NT2/D1 (cell line): ENCODE measurements at regions not wholly inside any gene's neighbourhood (a gene's known extent, or its start where the extent isn't known, plus 50 kb on each side); places are given as distances from the start of the nearest gene placed in this dataset.

Experiments
- DNase-seq: peaks from one replicate; pipeline ENCODE4 v3.0.0-alpha.2; 2011; ENCODE audit warnings: low read depth, low spot score
- H3K27me3 ChIP-seq: 2 replicates; pipeline ENCODE4 v1.6.0; 2011; ENCODE audit warnings: mild to moderate bottlenecking; ENCODE audit not compliant: insufficient read length, insufficient read depth
- H3K36me3 ChIP-seq: 2 replicates; pipeline ENCODE4 v1.6.1; 2011; ENCODE audit warnings: mild to moderate bottlenecking, low read length, mixed read lengths; ENCODE audit not compliant: insufficient read depth, insufficient read length
- H3K4me1 ChIP-seq: 2 replicates; pipeline ENCODE4 v1.5.1; 2011; ENCODE audit not compliant: insufficient read depth, insufficient read length
- H3K4me3 ChIP-seq: 2 replicates; pipeline ENCODE4 v1.5.1; 2011; ENCODE audit warnings: low read depth; ENCODE audit not compliant: insufficient read length
- H3K9ac ChIP-seq: 2 replicates; pipeline ENCODE4 v1.6.0; 2011; ENCODE audit warnings: low read depth; ENCODE audit not compliant: insufficient read length
- H3K9me3 ChIP-seq: 2 replicates; pipeline ENCODE4 v1.5.1; 2011; ENCODE audit warnings: mild to moderate bottlenecking, low read length; ENCODE audit not compliant: insufficient read depth
- SUZ12 ChIP-seq: IDR thresholded peaks from 2 replicates; pipeline ENCODE4 v1.6.1; 2011; ENCODE audit not compliant: insufficient read length, insufficient read depth; ENCODE audit errors: extremely low read depth
- YY1 ChIP-seq: IDR thresholded peaks from 2 replicates; pipeline ENCODE4 v1.6.1; 2011; ENCODE audit not compliant: insufficient read length, insufficient read depth
- ZNF274 ChIP-seq: IDR thresholded peaks from 2 replicates; pipeline ENCODE4 v1.6.1; 2011; ENCODE audit warnings: mild to moderate bottlenecking, low read depth, low read length

DNA sequence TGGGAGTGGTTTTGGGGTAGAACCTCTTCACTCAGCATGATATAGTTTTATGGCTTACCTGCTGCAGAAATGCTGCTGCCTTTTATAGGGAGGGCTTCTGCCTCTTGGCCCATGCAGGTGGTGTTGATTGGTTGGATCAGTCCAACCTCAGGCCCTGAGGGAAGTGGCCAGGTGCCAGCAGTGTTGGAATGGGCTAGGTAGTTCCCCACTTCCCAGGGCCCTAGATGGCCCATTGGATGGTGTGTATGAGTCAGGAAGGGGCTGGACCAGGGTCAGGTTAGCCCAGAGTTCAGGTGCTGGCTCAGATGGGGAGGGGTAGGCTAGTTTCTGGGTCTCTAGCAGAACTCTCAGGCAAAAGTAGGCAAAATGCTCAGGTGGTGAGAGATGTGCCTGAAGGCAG, 455.5 kb downstream of the CCSER2 start:
- Histone ChIP-seq H3K4me3 (no peak overlapping the region), H3K36me3 (no peaks in the 10 kb centered on the region), H3K27me3 (no peaks in the 10 kb centered on the region), H3K9ac (no peak overlapping the region), H3K4me1 (no peaks in the 10 kb centered on the region), H3K9me3 (no peaks in the 10 kb centered on the region)
- no peak for TF ChIP-seq YY1
- no peak for TF ChIP-seq ZNF274
- no peak for TF ChIP-seq SUZ12
- DNase-seq, result no peak

GRCh38 chr10:84784749-84785148, 456.4 kb downstream of the CCSER2 start:
- Histone ChIP-seq H3K4me3 (no peak overlapping the region), H3K9ac (no peak overlapping the region), H3K36me3 (no peaks in the 10 kb centered on the region), H3K9me3 (no peaks in the 10 kb centered on the region), H3K4me1 (no peaks in the 10 kb centered on the region), H3K27me3 (no peaks in the 10 kb centered on the region)
- TF ChIP-seq ZNF274, result no peak
- no peak for DNase-seq

DNA sequence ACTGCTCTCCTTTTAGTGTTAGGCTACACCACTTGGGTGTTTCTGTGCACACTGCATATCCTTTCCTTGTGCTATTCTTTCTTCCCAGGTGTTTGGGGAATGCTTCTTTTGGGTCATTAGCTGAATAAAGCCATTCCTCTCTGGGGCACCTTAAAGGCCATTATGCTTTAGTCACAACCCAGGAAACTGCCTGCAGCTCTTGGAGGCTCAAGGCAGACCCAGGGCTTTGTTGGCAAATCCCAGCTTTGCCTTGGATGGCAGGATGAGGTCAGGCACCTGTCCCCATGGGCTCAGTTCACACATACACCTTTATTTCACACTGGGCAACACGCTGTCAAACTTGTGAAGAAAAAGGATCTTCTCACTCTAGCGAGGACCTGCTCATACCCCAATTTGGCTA, 460.6 kb downstream of the CCSER2 start:
- Histone ChIP-seq H3K9ac (no peak overlapping the region), H3K4me3 (no peak overlapping the region), H3K36me3 (no peaks in the 10 kb centered on the region), H3K4me1 (no peaks in the 10 kb centered on the region), H3K9me3 (no peaks in the 10 kb centered on the region), H3K27me3 (no peaks in the 10 kb centered on the region)
- TF ChIP-seq YY1 (no peak), SUZ12 (no peak), ZNF274 (no peak)
- no peak for DNase-seq

DNA sequence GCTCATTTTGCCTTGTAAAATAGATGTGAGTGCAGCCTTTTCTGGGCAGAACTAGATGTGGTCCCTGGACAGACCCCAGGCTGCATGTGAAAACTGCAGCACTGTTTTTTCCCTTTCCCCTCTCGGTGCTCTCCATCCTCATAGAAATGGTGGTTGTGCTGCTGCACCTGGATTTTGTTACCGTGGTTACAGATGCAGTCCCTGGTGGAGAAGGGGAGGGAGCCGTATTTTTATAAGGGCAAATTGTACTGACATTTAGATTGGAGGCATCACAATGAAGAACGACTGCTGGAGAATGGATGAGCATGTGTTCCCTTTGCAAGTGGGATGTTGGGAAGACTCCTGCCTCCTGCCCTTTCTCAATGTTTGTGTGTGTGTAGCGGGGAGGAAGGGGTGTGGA, 469.9 kb downstream of the CCSER2 start:
- no peak for DNase-seq
- no peak for TF ChIP-seq ZNF274
- TF ChIP-seq YY1, result no peak
- no peak for TF ChIP-seq SUZ12
- H3K4me1 ChIP-seq, result no peaks in the 10 kb centered on the region
- no peaks in the 10 kb centered on the region for H3K9me3 ChIP-seq
- no peak overlapping the region for H3K4me3 ChIP-seq
- H3K36me3 ChIP-seq, result no peaks in the 10 kb centered on the region
- H3K27me3 ChIP-seq, result no peaks in the 10 kb centered on the region
- no peak overlapping the region for H3K9ac ChIP-seq

GRCh38 chr10:84801156-84801555, 472.8 kb downstream of the CCSER2 start:
- no peaks in the 10 kb centered on the region for H3K9me3 ChIP-seq
- no peak overlapping the region for H3K4me3 ChIP-seq
- no peak overlapping the region for H3K9ac ChIP-seq
- no peaks in the 10 kb centered on the region for H3K4me1 ChIP-seq
- no peak for TF ChIP-seq SUZ12
- no peak for TF ChIP-seq YY1
- TF ChIP-seq ZNF274, result no peak
- DNase-seq, result no peak
- H3K36me3 ChIP-seq, result no peaks in the 10 kb centered on the region
- H3K27me3 ChIP-seq, result no peaks in the 10 kb centered on the region

- Histone ChIP-seq H3K4me1 (no peaks in the 10 kb centered on the region), H3K9me3 (no peaks in the 10 kb centered on the region), H3K9ac (no peak overlapping the region), H3K36me3 (no peaks in the 10 kb centered on the region), H3K27me3 (no peaks in the 10 kb centered on the region), H3K4me3 (no peak overlapping the region)
- DNase-seq, result no peak
- no peak for TF ChIP-seq SUZ12
- no peak for TF ChIP-seq ZNF274
- TF ChIP-seq YY1, result no peak
Observed at GRCh38 chr10:84801916-84802315, 473.5 kb downstream of the CCSER2 start.

DNA sequence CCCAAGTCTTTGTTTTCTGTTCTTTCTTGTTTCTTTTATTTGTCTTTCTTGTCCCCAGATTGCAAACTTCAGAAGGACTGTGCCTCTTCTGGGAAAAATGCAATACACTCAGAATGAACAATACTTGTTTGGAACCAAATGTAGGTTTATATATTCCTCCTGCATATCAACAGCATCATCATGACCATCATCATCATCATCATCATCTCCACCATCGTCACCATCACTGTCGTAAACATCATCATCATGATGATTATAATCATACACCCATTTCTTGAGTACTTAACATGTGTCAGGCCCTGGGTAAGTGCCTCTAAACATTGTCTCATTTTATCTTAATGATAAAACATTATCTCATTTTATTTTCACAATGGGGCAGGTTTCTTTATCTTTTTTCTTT, 476.8 kb downstream of the CCSER2 start:
- H3K4me3 ChIP-seq, result no peak overlapping the region
- H3K9me3 ChIP-seq, result no peaks in the 10 kb centered on the region
- H3K4me1 ChIP-seq, result no peaks in the 10 kb centered on the region
- no peak overlapping the region for H3K9ac ChIP-seq
- TF ChIP-seq ZNF274 (no peak), SUZ12 (no peak)
- no peaks in the 10 kb centered on the region for H3K36me3 ChIP-seq
- no peak for DNase-seq
- no peaks in the 10 kb centered on the region for H3K27me3 ChIP-seq

GRCh38 chr10:84811113-84811512, 482.7 kb downstream of the CCSER2 start:
- Histone ChIP-seq H3K36me3 (no peaks in the 10 kb centered on the region), H3K9me3 (no peaks in the 10 kb centered on the region), H3K27me3 (no peaks in the 10 kb centered on the region), H3K9ac (no peak overlapping the region), H3K4me1 (no peaks in the 10 kb centered on the region), H3K4me3 (no peak overlapping the region)
- DNase-seq, result no peak
- no peak for TF ChIP-seq ZNF274
- no peak for TF ChIP-seq SUZ12
- TF ChIP-seq YY1, result no peak
